ENCODE measurements at regions not wholly inside any gene's neighbourhood (a gene's known extent, or its start where the extent isn't known, plus 50 kb on each side); places are given as distances from the start of the nearest gene placed in this dataset.

GRCh38 chr3:43185983-43186314 lies 80.1 kb upstream of the POMGNT2 start:
- no peaks in the 10 kb centered on the region for H3K9me3 ChIP-seq (ENCODE audit: low read depth, low read length, poor library complexity, severe bottlenecking)
- TF ChIP-seq, protein P1, sequence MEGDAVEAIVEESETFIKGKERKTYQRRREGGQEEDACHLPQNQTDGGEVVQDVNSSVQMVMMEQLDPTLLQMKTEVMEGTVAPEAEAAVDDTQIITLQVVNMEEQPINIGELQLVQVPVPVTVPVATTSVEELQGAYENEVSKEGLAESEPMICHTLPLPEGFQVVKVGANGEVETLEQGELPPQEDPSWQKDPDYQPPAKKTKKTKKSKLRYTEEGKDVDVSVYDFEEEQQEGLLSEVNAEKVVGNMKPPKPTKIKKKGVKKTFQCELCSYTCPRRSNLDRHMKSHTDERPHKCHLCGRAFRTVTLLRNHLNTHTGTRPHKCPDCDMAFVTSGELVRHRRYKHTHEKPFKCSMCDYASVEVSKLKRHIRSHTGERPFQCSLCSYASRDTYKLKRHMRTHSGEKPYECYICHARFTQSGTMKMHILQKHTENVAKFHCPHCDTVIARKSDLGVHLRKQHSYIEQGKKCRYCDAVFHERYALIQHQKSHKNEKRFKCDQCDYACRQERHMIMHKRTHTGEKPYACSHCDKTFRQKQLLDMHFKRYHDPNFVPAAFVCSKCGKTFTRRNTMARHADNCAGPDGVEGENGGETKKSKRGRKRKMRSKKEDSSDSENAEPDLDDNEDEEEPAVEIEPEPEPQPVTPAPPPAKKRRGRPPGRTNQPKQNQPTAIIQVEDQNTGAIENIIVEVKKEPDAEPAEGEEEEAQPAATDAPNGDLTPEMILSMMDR (conservative IDR thresholded peaks at IDR 0.05; ENCODE audit: low read depth, low read length) = no peak
- TF ChIP-seq EZH2 (IDR thresholded peaks at IDR 0.05; ENCODE audit: borderline replicate concordance, low read depth, low read length, poor library complexity, severe bottlenecking) = no peak
- ChIA-PET POLR2A (ENCODE audit: low non-redundant PET) (no interaction called here), CTCF (no interaction called here)
- no peaks in the 10 kb centered on the region for H3K4me1 ChIP-seq (ENCODE audit: insufficient read depth, low read length, poor library complexity, severe bottlenecking)
- intact Hi-C loops (cut with micrococcal nuclease; ENCODE audit: unreplicated experiment) = no loop called here
- BruUV-seq (replicated peaks) = no TSS peak
- H3K36me3 ChIP-seq (ENCODE audit: insufficient read depth, low read length, poor library complexity, severe bottlenecking) = no peaks in the 10 kb centered on the region
- H3K27me3 ChIP-seq (replicated peaks; ENCODE audit: insufficient read depth, low read depth, low read length, poor library complexity) = no peaks in the 10 kb centered on the region
- no peak for DNase-seq (ENCODE audit: low spot score)
- no peak overlapping the region for H3K4me3 ChIP-seq (ENCODE audit: low read depth, low read length, poor library complexity, severe bottlenecking)
- H3K27ac ChIP-seq (ENCODE audit: low read depth, low read length, poor library complexity, severe bottlenecking) = no peak overlapping the region

DNA sequence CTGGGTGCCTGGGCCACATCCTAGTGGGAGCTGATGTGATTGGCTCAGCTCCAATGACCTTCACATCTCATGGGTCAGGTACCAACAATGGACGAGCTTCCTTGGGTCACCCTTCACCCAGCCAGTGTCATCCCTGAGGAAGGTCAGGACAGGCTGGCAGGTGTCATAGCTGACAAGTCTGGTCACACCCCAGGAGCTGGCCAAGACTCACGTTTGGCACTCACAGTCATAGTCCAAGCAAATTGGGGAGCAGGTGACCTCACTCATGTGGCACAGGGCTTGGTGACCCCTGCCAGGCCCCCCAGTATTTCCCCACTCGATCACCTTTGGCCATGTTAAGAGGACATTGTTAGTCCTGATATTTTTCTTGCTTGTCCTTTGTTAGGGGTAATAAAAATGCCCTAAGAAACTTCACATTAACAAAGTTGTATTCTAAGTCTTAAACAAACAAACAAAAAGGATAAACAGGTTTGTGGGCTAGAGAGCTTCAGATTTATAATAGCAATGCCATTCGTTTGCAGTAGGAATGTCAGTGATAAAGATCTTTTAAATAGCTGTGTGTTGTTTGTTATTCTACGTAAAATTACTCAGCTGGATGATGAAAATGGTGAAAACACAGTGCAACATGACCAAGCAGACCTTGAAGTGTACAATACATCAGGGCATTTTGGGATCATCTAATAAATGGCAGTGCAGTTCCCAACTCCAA lies 79.5 kb upstream of the POMGNT2 start:
- TF ChIP-seq EZH2 (IDR thresholded peaks at IDR 0.05; ENCODE audit: borderline replicate concordance, low read depth, low read length, poor library complexity, severe bottlenecking) = no peak
- intact Hi-C loops (cut with micrococcal nuclease; ENCODE audit: unreplicated experiment) = no loop called here
- DNase-seq (ENCODE audit: low spot score) = no peak

DNA sequence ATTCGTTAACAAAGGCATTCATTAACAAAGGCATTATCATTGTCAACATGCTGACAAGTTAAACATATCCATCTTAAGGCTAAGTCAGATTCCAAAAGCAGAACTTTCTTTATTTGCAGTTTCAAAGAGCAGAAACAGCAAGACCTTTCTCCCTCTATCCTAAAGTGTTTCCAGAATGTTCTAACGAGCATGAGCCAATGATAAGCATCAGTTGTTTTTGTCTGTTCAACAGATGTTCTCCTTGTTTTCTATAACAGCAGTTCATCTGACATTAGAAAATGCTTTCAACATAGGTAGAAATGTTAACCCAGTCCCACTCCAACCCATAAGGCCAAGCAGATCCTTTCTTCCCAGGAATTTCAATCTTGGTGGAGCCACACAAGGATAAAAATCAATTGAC lies 77.6 kb upstream of the POMGNT2 start:
- no TSS peak for BruUV-seq (replicated peaks)
- CTCF ChIA-PET = no interaction called here
- H3K9me3 ChIP-seq (ENCODE audit: low read depth, low read length, poor library complexity, severe bottlenecking) = no peaks in the 10 kb centered on the region
- H3K4me3 ChIP-seq (ENCODE audit: low read depth, low read length, poor library complexity, severe bottlenecking) = no peak overlapping the region
- intact Hi-C loops (cut with micrococcal nuclease; ENCODE audit: unreplicated experiment) = no loop called here
- no peaks in the 10 kb centered on the region for H3K27me3 ChIP-seq (replicated peaks; ENCODE audit: insufficient read depth, low read depth, low read length, poor library complexity)
- no peaks in the 10 kb centered on the region for H3K36me3 ChIP-seq (ENCODE audit: insufficient read depth, low read length, poor library complexity, severe bottlenecking)
- POLR2A ChIA-PET (ENCODE audit: low non-redundant PET) = no interaction called here
- DNase-seq (ENCODE audit: low spot score) = no peak
- H3K4me1 ChIP-seq (ENCODE audit: insufficient read depth, low read length, poor library complexity, severe bottlenecking) = no peaks in the 10 kb centered on the region
- TF ChIP-seq EZH2 (IDR thresholded peaks at IDR 0.05; ENCODE audit: borderline replicate concordance, low read depth, low read length, poor library complexity, severe bottlenecking) = no peak
- H3K27ac ChIP-seq (ENCODE audit: low read depth, low read length, poor library complexity, severe bottlenecking) = no peak overlapping the region

More for the DNA sequence above, 79.5 kb upstream of the POMGNT2 start:
- Histone ChIP-seq H3K4me1 (ENCODE audit: insufficient read depth, low read length, poor library complexity, severe bottlenecking) (no peaks in the 10 kb centered on the region), H3K27ac (ENCODE audit: low read depth, low read length, poor library complexity, severe bottlenecking) (no peak overlapping the region), H3K36me3 (ENCODE audit: insufficient read depth, low read length, poor library complexity, severe bottlenecking) (no peaks in the 10 kb centered on the region), H3K4me3 (ENCODE audit: low read depth, low read length, poor library complexity, severe bottlenecking) (no peak overlapping the region), H3K9me3 (ENCODE audit: low read depth, low read length, poor library complexity, severe bottlenecking) (no peaks in the 10 kb centered on the region), H3K27me3 (replicated peaks; ENCODE audit: insufficient read depth, low read depth, low read length, poor library complexity) (no peaks in the 10 kb centered on the region)
- ChIA-PET POLR2A (ENCODE audit: low non-redundant PET) (no interaction called here), CTCF (no interaction called here)
- BruUV-seq (replicated peaks) = no TSS peak

DNA sequence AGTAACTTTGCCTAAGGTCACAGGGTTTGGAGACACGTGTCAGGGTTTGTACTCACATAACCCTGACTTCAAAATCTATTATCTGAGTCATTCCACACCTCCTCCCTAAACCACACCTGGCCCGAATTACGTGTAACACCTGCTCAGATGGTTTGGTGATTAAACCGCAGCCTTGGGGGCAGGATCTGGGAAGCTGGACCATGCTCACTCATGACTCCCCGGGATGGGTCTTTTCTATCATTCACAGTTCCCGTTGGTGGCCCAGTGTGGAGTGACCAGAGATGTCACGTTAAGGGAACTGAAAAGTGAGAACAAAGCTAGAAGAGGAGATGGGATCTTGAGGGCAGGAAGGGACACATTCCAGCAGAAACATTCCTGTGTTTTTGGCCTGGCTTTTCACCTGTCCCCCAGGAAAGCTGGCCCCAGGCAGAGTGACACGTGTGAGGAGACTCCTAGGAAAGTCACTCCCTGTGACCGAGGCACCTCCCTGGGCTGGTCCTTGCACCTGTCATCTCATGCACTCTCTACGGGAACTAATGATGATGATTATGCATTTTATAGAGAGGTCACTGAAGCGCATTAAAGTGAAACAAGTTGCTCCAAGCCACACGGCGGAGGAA lies 75.4 kb upstream of the POMGNT2 start:
- Histone ChIP-seq H3K9me3 (ENCODE audit: low read depth, low read length, poor library complexity, severe bottlenecking) (no peaks in the 10 kb centered on the region), H3K36me3 (ENCODE audit: insufficient read depth, low read length, poor library complexity, severe bottlenecking) (no peaks in the 10 kb centered on the region), H3K27me3 (replicated peaks; ENCODE audit: insufficient read depth, low read depth, low read length, poor library complexity) (no peaks in the 10 kb centered on the region), H3K4me3 (ENCODE audit: low read depth, low read length, poor library complexity, severe bottlenecking) (no peak overlapping the region), H3K4me1 (ENCODE audit: insufficient read depth, low read length, poor library complexity, severe bottlenecking) (no peaks in the 10 kb centered on the region), H3K27ac (ENCODE audit: low read depth, low read length, poor library complexity, severe bottlenecking) (no peak overlapping the region)
- CTCF ChIA-PET = no interaction called here
- POLR2A ChIA-PET (ENCODE audit: low non-redundant PET) = no interaction called here
- no TSS peak for BruUV-seq (replicated peaks)
- intact Hi-C loops (cut with micrococcal nuclease; ENCODE audit: unreplicated experiment) = no loop called here
- DNase-seq (ENCODE audit: low spot score) = no peak
- TF ChIP-seq, protein P1 (conservative IDR thresholded peaks at IDR 0.05; ENCODE audit: low read depth, low read length) = no peak
- TF ChIP-seq EZH2 (IDR thresholded peaks at IDR 0.05; ENCODE audit: borderline replicate concordance, low read depth, low read length, poor library complexity, severe bottlenecking) = no peak

All from A673 (cell line).